HT1080 (cell line): ENCODE measurements at regions not wholly inside any gene's neighbourhood (a gene's known extent, or its start where the extent isn't known, plus 50 kb on each side); places are given as distances from the start of the nearest gene placed in this dataset.

Experiments used
- DNase-seq: peaks from one replicate; pipeline ENCODE4 v3.0.0-alpha.2; 2015; ENCODE audit warnings: low read depth

- DNase-seq: no peak
These were observed 85.5 kb upstream of the PGR start for GRCh38 chr11:101215069-101215468.

GRCh38 chr11:101211407-101211975 lies 81.9 kb upstream of the PGR start:
- DNase-seq: no peak

DNA sequence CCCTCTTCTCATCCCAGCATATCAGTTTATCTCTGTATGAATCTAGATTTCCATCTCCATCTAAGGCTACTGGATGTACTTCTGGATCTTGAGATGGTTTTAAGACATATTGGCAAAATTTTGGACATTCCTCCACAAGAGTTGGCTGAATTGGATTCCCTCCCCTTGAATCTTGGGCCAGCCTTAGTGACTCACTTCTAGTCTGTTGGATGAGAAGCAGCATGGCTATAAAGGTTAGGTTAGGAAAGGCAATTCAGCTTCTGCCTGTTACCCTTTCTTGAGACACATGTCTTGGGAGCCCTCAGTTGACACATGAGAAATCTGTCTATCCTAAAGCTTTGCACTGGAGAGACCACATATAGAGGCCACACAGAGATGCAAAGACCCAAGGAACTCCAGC lies 73.0 kb upstream of the PGR start:
- DNase-seq: no peak

DNA sequence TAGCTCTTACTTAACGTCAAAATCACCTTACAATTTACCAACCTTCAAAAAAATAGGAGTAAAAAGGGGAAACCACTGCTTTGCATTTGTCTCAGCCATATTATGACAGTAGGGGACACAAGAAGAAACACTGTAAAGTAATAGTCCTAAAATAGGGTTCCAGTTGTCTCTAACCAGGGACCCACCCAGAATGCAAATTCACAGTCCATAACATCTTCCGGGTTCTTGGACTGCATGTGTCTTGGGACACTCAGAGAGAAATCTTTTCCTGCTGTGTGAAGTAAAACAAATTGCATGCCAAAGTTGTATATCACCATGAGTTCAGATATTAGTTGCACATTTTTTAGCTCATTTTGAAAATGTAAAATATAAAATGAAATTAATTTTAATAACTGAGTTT lies 69.8 kb upstream of the PGR start:
- no peak for DNase-seq

DNA sequence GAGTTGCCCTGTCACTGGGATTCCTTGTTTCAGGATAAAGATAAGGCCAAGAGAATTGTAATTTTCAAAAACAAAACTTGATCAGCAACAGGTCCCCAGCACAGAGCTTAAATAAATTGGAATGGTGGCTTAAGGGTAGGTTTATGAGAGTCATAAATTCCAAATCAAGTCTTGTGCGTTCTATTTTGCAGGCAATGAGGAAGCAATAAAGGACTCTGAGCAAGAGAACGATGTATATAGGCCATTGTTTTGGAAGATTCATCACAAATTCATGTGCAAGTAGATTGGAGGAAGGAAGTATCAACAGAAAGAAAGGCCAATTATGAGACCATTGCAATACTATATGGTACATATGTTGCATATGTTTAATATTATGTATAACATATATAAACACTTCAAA lies 65.7 kb upstream of the PGR start:
- DNase-seq: no peak

DNA sequence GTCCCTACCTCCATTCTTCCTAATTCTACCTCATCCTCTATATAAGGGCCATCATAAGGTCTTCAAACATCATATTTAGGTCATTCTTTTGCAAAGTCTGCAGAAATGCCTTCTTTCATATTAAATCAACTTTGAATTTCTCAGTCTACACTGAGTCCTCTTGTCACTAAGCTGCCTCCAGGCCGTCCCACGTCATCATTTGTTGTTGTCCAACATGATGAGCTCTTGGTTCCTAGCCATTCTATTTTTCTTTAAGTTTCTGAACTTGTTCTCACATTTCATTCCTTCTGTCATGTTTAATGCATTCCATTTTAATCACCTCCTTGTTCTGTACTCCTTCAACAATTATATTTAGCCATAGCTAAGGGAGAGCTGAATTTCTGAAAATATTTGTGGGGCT lies 59.2 kb upstream of the PGR start:
- no peak for DNase-seq

DNA sequence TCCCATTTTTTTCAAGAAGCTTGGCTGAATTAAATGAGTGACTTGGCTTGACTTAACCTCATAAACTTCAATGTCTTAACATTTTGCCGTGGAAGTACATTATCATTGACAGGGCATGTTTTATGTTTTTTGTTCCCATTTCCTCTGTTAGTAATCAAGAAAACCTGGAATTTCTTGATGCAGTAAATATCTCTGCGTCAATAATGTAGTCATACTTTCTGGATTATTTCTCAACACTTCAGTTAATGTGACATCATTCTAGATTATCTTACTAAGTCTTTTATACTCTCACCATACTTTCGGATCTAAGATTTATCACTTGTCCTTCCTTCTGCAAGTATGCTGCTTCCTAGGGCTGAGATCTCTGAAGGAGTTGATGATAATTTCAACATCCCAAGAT lies 58.6 kb upstream of the PGR start:
- DNase-seq: no peak

- DNase-seq: no peak
These were observed 58.1 kb upstream of the PGR start for GRCh38 chr11:101187748-101188147.

GRCh38 chr11:101185985-101186384 lies 56.4 kb upstream of the PGR start:
- DNase-seq: no peak

- DNase-seq: no peak
These were observed 52.9 kb upstream of the PGR start for GRCh38 chr11:101182467-101182866.

- DNase-seq: peak; percentile 1
These were observed 50.9 kb upstream of the PGR start for GRCh38 chr11:101180481-101180880.
